KMS-11 (cell line): ENCODE measurements at regions not wholly inside any gene's neighbourhood (a gene's known extent, or its start where the extent isn't known, plus 50 kb on each side); places are given as distances from the start of the nearest gene placed in this dataset.

Experiments
- H2AFZ ChIP-seq: fragments of 200-600 bp; sonication (generic); 2 replicates; pipeline ENCODE4 v1.6.1; 2016; ENCODE audit warnings: antibody characterized with exemption, mixed run types, low read depth
- H3K27ac ChIP-seq: fragments of 200-600 bp; sonication (generic); 2 replicates; pipeline ENCODE4 v1.6.1; 2016; ENCODE audit warnings: mild to moderate bottlenecking, mixed run types
- H3K27me3 ChIP-seq: fragments of 200-600 bp; sonication (generic); 2 replicates; pipeline ENCODE4 v1.6.1; 2017; ENCODE audit warnings: mild to moderate bottlenecking, low read depth, mixed run types, moderate library complexity; ENCODE audit not compliant: insufficient read depth
- H3K36me3 ChIP-seq: fragments of 200-600 bp; sonication (generic); 2 replicates; pipeline ENCODE4 v1.6.1; 2017; ENCODE audit warnings: mild to moderate bottlenecking, mixed run types; ENCODE audit not compliant: insufficient read depth
- H3K4me1 ChIP-seq: fragments of 200-600 bp; sonication (generic); 2 replicates; pipeline ENCODE4 v1.6.1; 2016; ENCODE audit warnings: mild to moderate bottlenecking, low read depth, mixed run types; ENCODE audit not compliant: poor library complexity, severe bottlenecking
- H3K4me2 ChIP-seq: fragments of 200-600 bp; sonication (generic); 2 replicates; pipeline ENCODE4 v1.7.0; 2016; ENCODE audit warnings: mild to moderate bottlenecking, mixed run types
- H3K4me3 ChIP-seq: fragments of 200-600 bp; sonication (generic); IDR thresholded peaks from 2 replicates; pipeline ENCODE4 v1.6.1; 2017; ENCODE audit warnings: low read depth, low read length, mixed read lengths; ENCODE audit not compliant: insufficient read depth
- H3K79me2 ChIP-seq: fragments of 200-600 bp; sonication (generic); 2 replicates; pipeline ENCODE4 v1.6.1; 2016; ENCODE audit warnings: low read depth, mixed run types; ENCODE audit not compliant: insufficient read depth
- H3K9ac ChIP-seq: fragments of 200-600 bp; sonication (generic); 2 replicates; pipeline ENCODE4 v1.6.1; 2016; ENCODE audit warnings: mild to moderate bottlenecking, mixed run types
- H4K20me1 ChIP-seq: fragments of 200-600 bp; sonication (generic); 2 replicates; pipeline ENCODE4 v1.6.1; 2016; ENCODE audit warnings: mild to moderate bottlenecking, mixed run types; ENCODE audit not compliant: insufficient read depth
- TF ChIP-seq, protein P1 (sequence below): fragments of 200-600 bp; sonication (generic); conservative IDR thresholded peaks from 2 replicates; pipeline ENCODE4 v1.6.1; 2017; ENCODE audit warnings: low read depth, mild to moderate bottlenecking, antibody characterized with exemption, low read length, moderate library complexity, mixed read lengths

DNA sequence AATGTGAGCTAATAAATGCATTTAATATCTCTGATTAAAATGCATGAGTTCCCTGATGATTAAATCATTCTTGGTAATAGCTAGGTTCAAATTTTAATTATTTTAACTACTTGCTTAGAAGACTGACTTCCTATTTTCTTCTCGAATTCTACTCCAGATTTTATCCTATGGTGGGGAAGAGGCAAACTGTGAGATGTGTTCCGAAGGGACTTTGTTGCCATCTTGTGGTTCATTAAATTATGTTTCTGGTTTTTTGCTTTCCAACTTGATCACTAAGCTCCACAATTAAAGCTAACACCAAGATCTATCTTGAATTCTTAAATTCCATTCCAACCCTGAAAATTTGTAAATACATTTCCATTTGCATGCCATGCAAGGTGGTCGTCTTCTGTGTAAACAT lies 538.4 kb upstream of the PCDH20 start:
- no peak overlapping the region for H2AFZ ChIP-seq
- no peak overlapping the region for H3K4me3 ChIP-seq
- H3K36me3 ChIP-seq = no peaks in the 10 kb centered on the region
- H3K79me2 ChIP-seq = no peaks in the 10 kb centered on the region
- H3K4me1 ChIP-seq = no peaks in the 10 kb centered on the region
- no peak overlapping the region for H3K9ac ChIP-seq
- H4K20me1 ChIP-seq = no peaks in the 10 kb centered on the region
- no peak overlapping the region for H3K27ac ChIP-seq
- H3K4me2 ChIP-seq = no peak overlapping the region
- no peaks in the 10 kb centered on the region for H3K27me3 ChIP-seq
- TF ChIP-seq, protein P1, sequence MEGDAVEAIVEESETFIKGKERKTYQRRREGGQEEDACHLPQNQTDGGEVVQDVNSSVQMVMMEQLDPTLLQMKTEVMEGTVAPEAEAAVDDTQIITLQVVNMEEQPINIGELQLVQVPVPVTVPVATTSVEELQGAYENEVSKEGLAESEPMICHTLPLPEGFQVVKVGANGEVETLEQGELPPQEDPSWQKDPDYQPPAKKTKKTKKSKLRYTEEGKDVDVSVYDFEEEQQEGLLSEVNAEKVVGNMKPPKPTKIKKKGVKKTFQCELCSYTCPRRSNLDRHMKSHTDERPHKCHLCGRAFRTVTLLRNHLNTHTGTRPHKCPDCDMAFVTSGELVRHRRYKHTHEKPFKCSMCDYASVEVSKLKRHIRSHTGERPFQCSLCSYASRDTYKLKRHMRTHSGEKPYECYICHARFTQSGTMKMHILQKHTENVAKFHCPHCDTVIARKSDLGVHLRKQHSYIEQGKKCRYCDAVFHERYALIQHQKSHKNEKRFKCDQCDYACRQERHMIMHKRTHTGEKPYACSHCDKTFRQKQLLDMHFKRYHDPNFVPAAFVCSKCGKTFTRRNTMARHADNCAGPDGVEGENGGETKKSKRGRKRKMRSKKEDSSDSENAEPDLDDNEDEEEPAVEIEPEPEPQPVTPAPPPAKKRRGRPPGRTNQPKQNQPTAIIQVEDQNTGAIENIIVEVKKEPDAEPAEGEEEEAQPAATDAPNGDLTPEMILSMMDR = no peak; the same call in 1 of the 2 replicates

DNA sequence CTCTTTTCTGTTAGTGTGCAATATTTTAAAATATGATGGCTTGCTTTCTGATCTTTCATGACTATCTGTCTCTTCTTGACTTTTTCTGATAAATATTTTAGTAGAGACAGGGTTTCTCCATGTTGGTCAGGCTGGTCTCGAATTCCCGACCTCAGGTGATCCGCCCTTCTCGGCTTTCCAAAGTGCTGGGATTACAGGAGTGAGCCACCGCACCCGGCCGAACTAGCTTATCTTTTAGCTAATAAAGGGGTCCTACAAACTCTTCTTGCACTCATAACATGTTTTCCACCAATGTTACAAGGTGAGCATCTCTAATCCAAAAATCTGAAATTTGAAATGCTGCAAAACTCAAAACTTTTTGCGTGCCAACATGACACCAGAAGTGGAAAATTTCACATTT lies 535.2 kb upstream of the PCDH20 start:
- Histone ChIP-seq H2AFZ (no peak overlapping the region), H3K79me2 (no peaks in the 10 kb centered on the region), H3K4me1 (no peaks in the 10 kb centered on the region), H3K4me3 (no peak overlapping the region), H3K9ac (no peak overlapping the region), H3K36me3 (no peaks in the 10 kb centered on the region), H4K20me1 (no peaks in the 10 kb centered on the region), H3K27ac (no peak overlapping the region), H3K4me2 (no peak overlapping the region), H3K27me3 (no peaks in the 10 kb centered on the region)
- TF ChIP-seq, protein P1 = no peak

GRCh38 chr13:61944329-61944929 lies 528.8 kb upstream of the PCDH20 start:
- no peaks in the 10 kb centered on the region for H4K20me1 ChIP-seq
- no peak overlapping the region for H3K4me2 ChIP-seq
- H3K9ac ChIP-seq = no peak overlapping the region
- H2AFZ ChIP-seq = no peak overlapping the region
- H3K36me3 ChIP-seq = no peaks in the 10 kb centered on the region
- no peaks in the 10 kb centered on the region for H3K27me3 ChIP-seq
- H3K79me2 ChIP-seq = no peaks in the 10 kb centered on the region
- TF ChIP-seq, protein P1 = no peak
- no peak overlapping the region for H3K4me3 ChIP-seq
- no peaks in the 10 kb centered on the region for H3K4me1 ChIP-seq
- H3K27ac ChIP-seq = no peak overlapping the region

DNA sequence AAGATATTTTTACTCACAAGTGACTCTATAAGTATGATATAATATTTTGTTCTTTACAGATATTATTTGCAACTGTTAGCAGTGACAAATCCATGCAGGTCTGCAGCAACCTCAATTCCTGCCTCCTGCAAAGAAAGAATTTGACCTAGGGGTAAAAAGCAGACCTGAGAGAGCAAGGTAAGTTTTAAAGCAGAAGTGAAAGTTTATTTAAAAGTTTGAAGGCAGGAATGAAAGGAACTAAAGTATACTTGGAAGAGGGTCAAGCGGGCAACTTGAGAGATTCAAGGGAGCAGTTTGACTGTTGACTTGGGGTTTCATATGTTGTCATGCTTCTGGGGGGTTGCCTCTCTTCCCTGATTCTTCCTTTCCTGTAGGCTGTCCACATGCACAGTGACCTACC lies 520.1 kb upstream of the PCDH20 start:
- Histone ChIP-seq H3K36me3 (no peaks in the 10 kb centered on the region), H2AFZ (no peak overlapping the region), H3K4me3 (no peak overlapping the region), H4K20me1 (no peaks in the 10 kb centered on the region), H3K4me1 (no peaks in the 10 kb centered on the region), H3K79me2 (no peaks in the 10 kb centered on the region), H3K9ac (no peak overlapping the region), H3K27me3 (no peaks in the 10 kb centered on the region), H3K4me2 (no peak overlapping the region), H3K27ac (no peak overlapping the region)
- TF ChIP-seq, protein P1 = no peak
